WTC11 (cell line): ENCODE measurements at regions not wholly inside any gene's neighbourhood (a gene's known extent, or its start where the extent isn't known, plus 50 kb on each side); places are given as distances from the start of the nearest gene placed in this dataset.

Experiments used
- ATAC-seq: fragments of 200-7000 bp; cut with Tn5 transposase; 2 replicates; pipeline ENCODE4 v1.10.0; 2021; ENCODE audit warnings: mild to moderate bottlenecking, moderate library complexity
- CTCF ChIA-PET: fragments of 300-600 bp; sonication (Branson Sonifier 250); formaldehyde crosslinking; loops from one replicate; lab custom pipeline; 2021; ENCODE audit warnings: antibody characterized with exemption; lab: Charles Lee
- POLR2A ChIA-PET: fragments of 350-600 bp; sonication (Branson Sonifier 250); formaldehyde crosslinking; loops from one replicate; lab custom pipeline; 2021; ENCODE audit warnings: antibody characterized with exemption; lab: Charles Lee
- DNase-seq: peaks from one replicate; pipeline ENCODE4 v3.0.0; 2021; ENCODE audit warnings: low spot score
- H3K27ac Mint-ChIP-seq: 2 replicates; pipeline ENCODE4 v1.8.0; 2021; ENCODE audit warnings: mixed read lengths
- H3K27me3 Mint-ChIP-seq: 2 replicates; pipeline ENCODE4 v1.8.0; 2021; ENCODE audit warnings: low read depth, mild to moderate bottlenecking, moderate library complexity, mixed read lengths
- H3K36me3 Mint-ChIP-seq: 2 replicates; pipeline ENCODE4 v1.8.0; 2021; ENCODE audit warnings: mixed read lengths
- H3K4me1 Mint-ChIP-seq: 2 replicates; pipeline ENCODE4 v1.8.0; 2022; ENCODE audit warnings: mixed read lengths
- H3K4me3 Mint-ChIP-seq: 2 replicates; pipeline ENCODE4 v1.8.0; 2021; ENCODE audit warnings: mild to moderate bottlenecking, moderate library complexity, mixed read lengths
- H3K9me3 Mint-ChIP-seq: 2 replicates; pipeline ENCODE4 v1.8.0; 2021; ENCODE audit warnings: mixed read lengths
- E2F4 ChIP-seq: sonication (generic); formaldehyde crosslinking; IDR thresholded peaks from 2 replicates; pipeline ENCODE4 v1.8.1; 2022; ENCODE audit warnings: low read depth, mild to moderate bottlenecking, moderate library complexity, missing genetic modification reagents, borderline replicate concordance
- ESRRA ChIP-seq: sonication (generic); formaldehyde crosslinking; IDR thresholded peaks from 2 replicates; pipeline ENCODE4 v1.8.1; 2022; ENCODE audit warnings: mild to moderate bottlenecking, missing genetic modification reagents, borderline replicate concordance
- FOXK1 ChIP-seq: sonication (generic); formaldehyde crosslinking; IDR thresholded peaks from 2 replicates; pipeline ENCODE4 v1.8.0; 2022; ENCODE audit warnings: mild to moderate bottlenecking, moderate library complexity, missing genetic modification reagents
- FOXP4 ChIP-seq: sonication (generic); formaldehyde crosslinking; IDR thresholded peaks from 2 replicates; pipeline ENCODE4 v1.8.0; 2022; ENCODE audit warnings: mild to moderate bottlenecking, missing genetic modification reagents
- GABPB1 ChIP-seq: sonication (generic); formaldehyde crosslinking; IDR thresholded peaks from 2 replicates; pipeline ENCODE4 v1.8.1; 2023; ENCODE audit warnings: mild to moderate bottlenecking, missing genetic modification reagents
- GRHL2 ChIP-seq: fragments of 250-450 bp; sonication (Bioruptor Pico); IDR thresholded peaks from 2 replicates; pipeline ENCODE4 v1.8.0; 2022; ENCODE audit warnings: mild to moderate bottlenecking, moderate library complexity; ENCODE audit not compliant: insufficient replicate concordance, severe bottlenecking
- HMGXB4 ChIP-seq: sonication (generic); formaldehyde crosslinking; IDR thresholded peaks from 2 replicates; pipeline ENCODE4 v1.8.1; 2023; ENCODE audit warnings: mild to moderate bottlenecking, moderate library complexity, missing genetic modification reagents
- JAZF1 ChIP-seq: fragments of 250-450 bp; sonication (Bioruptor Pico); IDR thresholded peaks from 2 replicates; pipeline ENCODE4 v1.9.0; 2021; ENCODE audit warnings: moderate library complexity, mild to moderate bottlenecking, inconsistent platforms
- MYBL2 ChIP-seq: sonication (generic); formaldehyde crosslinking; IDR thresholded peaks from 2 replicates; pipeline ENCODE4 v1.8.1; 2023; ENCODE audit warnings: mild to moderate bottlenecking, moderate library complexity, missing genetic modification reagents
- RELA ChIP-seq: sonication (generic); formaldehyde crosslinking; IDR thresholded peaks from 2 replicates; pipeline ENCODE4 v1.8.1; 2022; ENCODE audit warnings: missing genetic modification reagents, mild to moderate bottlenecking, borderline replicate concordance
- RORB ChIP-seq: fragments of 250-450 bp; sonication (Bioruptor Pico); IDR thresholded peaks from 2 replicates; pipeline ENCODE4 v1.9.0; 2021; ENCODE audit warnings: mild to moderate bottlenecking
- SOX15 ChIP-seq: fragments of 250-450 bp; sonication (Bioruptor Pico); IDR thresholded peaks from 2 replicates; pipeline ENCODE4 v1.9.0; 2021; ENCODE audit warnings: mild to moderate bottlenecking
- TEAD4 ChIP-seq: sonication (generic); formaldehyde crosslinking; IDR thresholded peaks from 2 replicates; pipeline ENCODE4 v1.8.0; 2022; ENCODE audit warnings: mild to moderate bottlenecking, missing genetic modification reagents
- TP53 ChIP-seq: sonication (generic); formaldehyde crosslinking; IDR thresholded peaks from 2 replicates; pipeline ENCODE4 v1.8.1; 2023; ENCODE audit warnings: mild to moderate bottlenecking, missing genetic modification reagents
- ZNF281 ChIP-seq: sonication (generic); formaldehyde crosslinking; IDR thresholded peaks from 2 replicates; pipeline ENCODE4 v1.8.0; 2023; ENCODE audit warnings: mild to moderate bottlenecking, missing genetic modification reagents
- ZNF416 ChIP-seq: fragments of 250-450 bp; sonication (Bioruptor Pico); IDR thresholded peaks from 2 replicates; pipeline ENCODE4 v1.9.0; 2021; ENCODE audit warnings: mild to moderate bottlenecking, inconsistent platforms
- ZNF532 ChIP-seq: fragments of 250-450 bp; sonication (Bioruptor Pico); IDR thresholded peaks from 2 replicates; pipeline ENCODE4 v1.9.0; 2021; ENCODE audit warnings: mild to moderate bottlenecking, borderline replicate concordance
- TF ChIP-seq, protein P1 (sequence below): sonication (generic); formaldehyde crosslinking; IDR thresholded peaks from 2 replicates; pipeline ENCODE4 v1.8.1; 2022; ENCODE audit warnings: mild to moderate bottlenecking, moderate library complexity, missing genetic modification reagents
- TF ChIP-seq, protein P2 (sequence below): sonication (generic); formaldehyde crosslinking; IDR thresholded peaks from 2 replicates; pipeline ENCODE4 v1.8.0; 2022; ENCODE audit warnings: mild to moderate bottlenecking, missing genetic modification reagents
- TF ChIP-seq, protein P3 (sequence below): fragments of 250-450 bp; sonication (Bioruptor Pico); IDR thresholded peaks from 2 replicates; pipeline ENCODE4 v1.9.0; 2021; ENCODE audit warnings: mild to moderate bottlenecking

DNA sequence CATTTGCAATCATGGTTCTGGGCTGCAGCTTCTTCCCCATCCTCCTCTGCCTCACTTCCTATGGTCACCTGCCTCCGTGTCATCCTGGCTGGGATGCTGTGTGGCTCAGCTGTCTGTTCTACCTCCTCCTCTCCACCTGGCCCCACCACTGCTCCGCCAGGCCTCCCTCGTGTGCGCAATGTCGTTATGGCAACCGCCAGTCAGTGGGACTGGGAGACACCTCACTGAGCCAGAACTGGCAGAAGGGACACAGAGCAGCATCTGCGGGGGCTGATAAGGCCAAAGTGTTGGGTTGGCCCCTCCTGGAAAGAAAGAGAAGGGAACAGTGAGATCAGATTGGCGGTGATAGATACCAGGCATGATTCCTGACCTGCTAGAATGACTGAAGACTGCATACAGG lies 527.5 kb downstream of the INHBA start (continued):
- TF ChIP-seq FOXP4 (CRISPR knock-in tag): no peak
- TF ChIP-seq, protein P1, sequence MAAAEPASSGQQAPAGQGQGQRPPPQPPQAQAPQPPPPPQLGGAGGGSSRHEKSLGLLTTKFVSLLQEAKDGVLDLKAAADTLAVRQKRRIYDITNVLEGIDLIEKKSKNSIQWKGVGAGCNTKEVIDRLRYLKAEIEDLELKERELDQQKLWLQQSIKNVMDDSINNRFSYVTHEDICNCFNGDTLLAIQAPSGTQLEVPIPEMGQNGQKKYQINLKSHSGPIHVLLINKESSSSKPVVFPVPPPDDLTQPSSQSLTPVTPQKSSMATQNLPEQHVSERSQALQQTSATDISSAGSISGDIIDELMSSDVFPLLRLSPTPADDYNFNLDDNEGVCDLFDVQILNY (CRISPR knock-in tag): no peak
- no peak for TF ChIP-seq MYBL2 (CRISPR knock-in tag)
- TF ChIP-seq, all 79 proteins: peak for 0

DNA sequence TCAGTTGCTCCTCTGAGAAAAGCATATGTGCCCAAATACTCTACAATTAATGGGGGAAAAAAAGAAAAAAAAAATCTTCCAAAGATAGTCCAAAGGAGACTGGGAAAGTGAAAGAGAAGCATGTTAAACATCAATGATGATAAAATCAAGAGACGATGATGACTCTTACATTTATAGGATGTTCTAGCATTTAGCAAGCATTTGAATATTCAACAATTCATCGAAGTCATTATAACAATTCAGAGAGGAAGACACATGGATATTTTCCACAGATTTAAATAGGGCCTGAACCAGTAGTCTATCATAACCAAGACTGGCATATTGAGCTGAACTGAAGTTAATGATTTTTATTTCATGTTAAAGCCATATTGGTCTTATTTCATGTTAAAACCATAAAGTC lies 528.4 kb downstream of the INHBA start:
- TF ChIP-seq, protein P2, sequence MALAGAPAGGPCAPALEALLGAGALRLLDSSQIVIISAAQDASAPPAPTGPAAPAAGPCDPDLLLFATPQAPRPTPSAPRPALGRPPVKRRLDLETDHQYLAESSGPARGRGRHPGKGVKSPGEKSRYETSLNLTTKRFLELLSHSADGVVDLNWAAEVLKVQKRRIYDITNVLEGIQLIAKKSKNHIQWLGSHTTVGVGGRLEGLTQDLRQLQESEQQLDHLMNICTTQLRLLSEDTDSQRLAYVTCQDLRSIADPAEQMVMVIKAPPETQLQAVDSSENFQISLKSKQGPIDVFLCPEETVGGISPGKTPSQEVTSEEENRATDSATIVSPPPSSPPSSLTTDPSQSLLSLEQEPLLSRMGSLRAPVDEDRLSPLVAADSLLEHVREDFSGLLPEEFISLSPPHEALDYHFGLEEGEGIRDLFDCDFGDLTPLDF (CRISPR knock-in tag): no peak
- TF ChIP-seq RELA: no peak
- no peak for TF ChIP-seq TEAD4 (CRISPR knock-in tag)
- TF ChIP-seq ZNF532 (CRISPR knock-in tag): no peak
- no peak for TF ChIP-seq TP53
- no peak for TF ChIP-seq ZNF416
- no peak for TF ChIP-seq RORB (CRISPR knock-in tag)
- TF ChIP-seq HMGXB4: no peak
- TF ChIP-seq, protein P3, sequence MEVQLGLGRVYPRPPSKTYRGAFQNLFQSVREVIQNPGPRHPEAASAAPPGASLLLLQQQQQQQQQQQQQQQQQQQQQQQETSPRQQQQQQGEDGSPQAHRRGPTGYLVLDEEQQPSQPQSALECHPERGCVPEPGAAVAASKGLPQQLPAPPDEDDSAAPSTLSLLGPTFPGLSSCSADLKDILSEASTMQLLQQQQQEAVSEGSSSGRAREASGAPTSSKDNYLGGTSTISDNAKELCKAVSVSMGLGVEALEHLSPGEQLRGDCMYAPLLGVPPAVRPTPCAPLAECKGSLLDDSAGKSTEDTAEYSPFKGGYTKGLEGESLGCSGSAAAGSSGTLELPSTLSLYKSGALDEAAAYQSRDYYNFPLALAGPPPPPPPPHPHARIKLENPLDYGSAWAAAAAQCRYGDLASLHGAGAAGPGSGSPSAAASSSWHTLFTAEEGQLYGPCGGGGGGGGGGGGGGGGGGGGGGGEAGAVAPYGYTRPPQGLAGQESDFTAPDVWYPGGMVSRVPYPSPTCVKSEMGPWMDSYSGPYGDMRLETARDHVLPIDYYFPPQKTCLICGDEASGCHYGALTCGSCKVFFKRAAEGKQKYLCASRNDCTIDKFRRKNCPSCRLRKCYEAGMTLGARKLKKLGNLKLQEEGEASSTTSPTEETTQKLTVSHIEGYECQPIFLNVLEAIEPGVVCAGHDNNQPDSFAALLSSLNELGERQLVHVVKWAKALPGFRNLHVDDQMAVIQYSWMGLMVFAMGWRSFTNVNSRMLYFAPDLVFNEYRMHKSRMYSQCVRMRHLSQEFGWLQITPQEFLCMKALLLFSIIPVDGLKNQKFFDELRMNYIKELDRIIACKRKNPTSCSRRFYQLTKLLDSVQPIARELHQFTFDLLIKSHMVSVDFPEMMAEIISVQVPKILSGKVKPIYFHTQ (CRISPR knock-in tag): no peak
- no peak for TF ChIP-seq JAZF1 (CRISPR knock-in tag)
- no peak for TF ChIP-seq SOX15 (CRISPR knock-in tag)
- no peak for TF ChIP-seq ESRRA (CRISPR knock-in tag)
- TF ChIP-seq E2F4: no peak
- no peak for TF ChIP-seq GRHL2
- no peak for TF ChIP-seq FOXK1
- no peak for TF ChIP-seq GABPB1 (CRISPR knock-in tag)
- TF ChIP-seq ZNF281 (CRISPR knock-in tag): no peak
- no peak overlapping the region for H3K27ac Mint-ChIP-seq
- ATAC-seq (no peak), DNase-seq (no peak)
- H3K36me3 Mint-ChIP-seq: no peaks in the 10 kb centered on the region
- H3K27me3 Mint-ChIP-seq: no peaks in the 10 kb centered on the region
- H3K4me3 Mint-ChIP-seq: no peak overlapping the region
- peaks cover 27% of the 10 kb centered on the region for H3K4me1 Mint-ChIP-seq
- POLR2A ChIA-PET: no interaction called here
- no peaks in the 10 kb centered on the region for H3K9me3 Mint-ChIP-seq
- CTCF ChIA-PET: interaction anchor here (0.5 kb wide), 1 partner anchor 93 kb away, joined by 3 read pairs; no protein-coding TSS in a partner anchor
